Panc1 (cell line): ENCODE measurements at regions not wholly inside any gene's neighbourhood (a gene's known extent, or its start where the extent isn't known, plus 50 kb on each side); places are given as distances from the start of the nearest gene placed in this dataset.

Experiments
- ATAC-seq: fragments of 200-7000 bp; cut with Tn5 transposase; 2 replicates; pipeline ENCODE4 v1.9.1; 2020; ENCODE audit warnings: mild to moderate bottlenecking, moderate library complexity
- BruUV-seq: library from RNA; stranded (reverse); fragments of 400-500 nt; replicated peaks from 2 replicates; lab custom pipeline; 2021; lab: Mats Ljungman, UMichigan
- CTCF ChIA-PET: fragments of 300-600 bp; sonication (Branson Sonifier 250); formaldehyde crosslinking; loops from one replicate; lab custom pipeline; 2022; ENCODE audit warnings: antibody characterized with exemption; lab: Charles Lee
- POLR2A ChIA-PET: fragments of 300-600 bp; sonication (Branson Sonifier 250); formaldehyde crosslinking; loops from one replicate; lab custom pipeline; 2022; ENCODE audit warnings: antibody characterized with exemption; lab: Charles Lee
- DNase-seq: peaks from one replicate; pipeline ENCODE4 v3.0.0-alpha.2; 2010; ENCODE audit warnings: low read depth, low spot score
- H3K27ac ChIP-seq: 2 replicates; pipeline ENCODE4 v1.5.1; 2011; ENCODE audit warnings: mild to moderate bottlenecking, low read length, inconsistent platforms
- H3K27me3 ChIP-seq: fragments of 200-500 bp; sonication (Bioruptor generic); 2 replicates; pipeline ENCODE4 v1.6.0; 2014; ENCODE audit warnings: low read length, inconsistent platforms; ENCODE audit not compliant: control insufficient read depth, insufficient read depth
- H3K36me3 ChIP-seq: fragments of 200-500 bp; sonication (Bioruptor generic); 2 replicates; pipeline ENCODE4 v1.5.1; 2014; ENCODE audit warnings: inconsistent platforms, mild to moderate bottlenecking, low read length, moderate library complexity; ENCODE audit not compliant: control insufficient read depth, insufficient read depth
- H3K4me1 ChIP-seq: 2 replicates; pipeline ENCODE4 v1.5.1; 2011; ENCODE audit warnings: inconsistent platforms, mild to moderate bottlenecking, low read length, moderate library complexity; ENCODE audit not compliant: control insufficient read depth, insufficient read depth
- H3K4me3 ChIP-seq, 2 experiments: 2 replicates each; pipeline ENCODE4 v1.5.1; 2011 to 2012; ENCODE audit warnings: low read depth in 2 of 2, low read length in 2 of 2, mild to moderate bottlenecking in 2 of 2, inconsistent platforms in 1 of 2, moderate library complexity in 1 of 2
- H3K9me3 ChIP-seq: fragments of 200-500 bp; sonication (Bioruptor generic); 2 replicates; pipeline ENCODE4 v1.5.1; 2014; ENCODE audit warnings: low read depth, mild to moderate bottlenecking, inconsistent platforms, low read length, moderate library complexity; ENCODE audit not compliant: control insufficient read depth, insufficient read depth
- POLR2AphosphoS5 ChIP-seq: IDR thresholded peaks from 2 replicates; pipeline ENCODE4 v1.6.1; 2012; ENCODE audit warnings: mild to moderate bottlenecking, low read depth, low read length, moderate library complexity
- SIN3A ChIP-seq: IDR thresholded peaks from 2 replicates; pipeline ENCODE4 v1.6.1; 2012; ENCODE audit warnings: low read depth, mild to moderate bottlenecking, low read length, moderate library complexity, borderline replicate concordance; ENCODE audit not compliant: insufficient read depth
- TCF7L2 ChIP-seq: IDR thresholded peaks from 2 replicates; pipeline ENCODE4 v1.6.1; 2011; ENCODE audit warnings: mild to moderate bottlenecking, low read depth, low read length, inconsistent platforms
- in situ Hi-C: cut with HindIII; loops from 2 replicates; pipeline ENCODE4 v1.10.0; 2016; ENCODE audit warnings: low sequenced_read_pairs, low pct_unique_long_range_greater_than_20kb
- intact Hi-C: fragments of 100-400 bp; cut with micrococcal nuclease; formaldehyde crosslinking; loops from one replicate; pipeline ENCODE4 v1.10.0; 2022; ENCODE audit not compliant: unreplicated experiment
- TF ChIP-seq, protein P1 (sequence below), 2 experiments: IDR thresholded peaks; 2 replicates each; pipeline ENCODE4 v1.6.1; 2011 to 2012; ENCODE audit warnings: low read depth in 2 of 2, control low read depth in 1 of 2, low read length in 1 of 2, mild to moderate bottlenecking in 1 of 2, moderate library complexity in 1 of 2; ENCODE audit not compliant: insufficient read depth in 1 of 2
- TF ChIP-seq, protein P2 (sequence below): fragments of 450-650 bp; IDR thresholded peaks from 2 replicates; pipeline ENCODE4 v1.5.1; 2017; ENCODE audit warnings: mild to moderate bottlenecking

DNA sequence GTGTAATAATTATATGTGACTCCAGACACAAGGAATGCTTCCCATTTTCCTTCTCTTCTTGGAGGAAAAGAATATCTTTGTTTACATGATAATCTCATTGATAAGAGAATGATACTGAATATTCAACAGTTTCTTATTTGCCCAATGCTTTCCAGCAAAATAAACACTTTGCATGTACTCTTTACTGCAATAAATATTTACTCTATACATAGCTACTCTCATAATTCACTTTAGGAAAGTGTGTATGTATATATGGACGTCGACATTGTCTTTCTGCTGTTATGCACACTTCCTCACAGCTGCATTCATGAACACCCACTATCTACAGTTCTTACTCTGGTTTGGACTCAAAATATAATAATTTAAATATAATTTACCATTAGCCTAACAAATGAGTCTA lies 617.4 kb upstream of the CDH10 start:
- ChIA-PET POLR2A (no interaction called here), CTCF (no interaction called here)
- in situ Hi-C loops = no loop called here
- Histone ChIP-seq H3K9me3 (no peaks in the 10 kb centered on the region), H3K27me3 (no peaks in the 10 kb centered on the region), H3K27ac (no peak overlapping the region), H3K4me3 (no peak overlapping the region), H3K4me1 (no peaks in the 10 kb centered on the region), H3K36me3 (no peaks in the 10 kb centered on the region)
- DNase-seq (no peak), ATAC-seq (no peak)
- no TSS peak for BruUV-seq
- intact Hi-C loops = no loop called here
- TF ChIP-seq, protein P1, sequence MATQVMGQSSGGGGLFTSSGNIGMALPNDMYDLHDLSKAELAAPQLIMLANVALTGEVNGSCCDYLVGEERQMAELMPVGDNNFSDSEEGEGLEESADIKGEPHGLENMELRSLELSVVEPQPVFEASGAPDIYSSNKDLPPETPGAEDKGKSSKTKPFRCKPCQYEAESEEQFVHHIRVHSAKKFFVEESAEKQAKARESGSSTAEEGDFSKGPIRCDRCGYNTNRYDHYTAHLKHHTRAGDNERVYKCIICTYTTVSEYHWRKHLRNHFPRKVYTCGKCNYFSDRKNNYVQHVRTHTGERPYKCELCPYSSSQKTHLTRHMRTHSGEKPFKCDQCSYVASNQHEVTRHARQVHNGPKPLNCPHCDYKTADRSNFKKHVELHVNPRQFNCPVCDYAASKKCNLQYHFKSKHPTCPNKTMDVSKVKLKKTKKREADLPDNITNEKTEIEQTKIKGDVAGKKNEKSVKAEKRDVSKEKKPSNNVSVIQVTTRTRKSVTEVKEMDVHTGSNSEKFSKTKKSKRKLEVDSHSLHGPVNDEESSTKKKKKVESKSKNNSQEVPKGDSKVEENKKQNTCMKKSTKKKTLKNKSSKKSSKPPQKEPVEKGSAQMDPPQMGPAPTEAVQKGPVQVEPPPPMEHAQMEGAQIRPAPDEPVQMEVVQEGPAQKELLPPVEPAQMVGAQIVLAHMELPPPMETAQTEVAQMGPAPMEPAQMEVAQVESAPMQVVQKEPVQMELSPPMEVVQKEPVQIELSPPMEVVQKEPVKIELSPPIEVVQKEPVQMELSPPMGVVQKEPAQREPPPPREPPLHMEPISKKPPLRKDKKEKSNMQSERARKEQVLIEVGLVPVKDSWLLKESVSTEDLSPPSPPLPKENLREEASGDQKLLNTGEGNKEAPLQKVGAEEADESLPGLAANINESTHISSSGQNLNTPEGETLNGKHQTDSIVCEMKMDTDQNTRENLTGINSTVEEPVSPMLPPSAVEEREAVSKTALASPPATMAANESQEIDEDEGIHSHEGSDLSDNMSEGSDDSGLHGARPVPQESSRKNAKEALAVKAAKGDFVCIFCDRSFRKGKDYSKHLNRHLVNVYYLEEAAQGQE (IDR thresholded peaks at IDR 0.05; ENCODE audit: insufficient read depth in 1 of 2, low read depth in 2 of 2, low read length in 1 of 2) = no peak

DNA sequence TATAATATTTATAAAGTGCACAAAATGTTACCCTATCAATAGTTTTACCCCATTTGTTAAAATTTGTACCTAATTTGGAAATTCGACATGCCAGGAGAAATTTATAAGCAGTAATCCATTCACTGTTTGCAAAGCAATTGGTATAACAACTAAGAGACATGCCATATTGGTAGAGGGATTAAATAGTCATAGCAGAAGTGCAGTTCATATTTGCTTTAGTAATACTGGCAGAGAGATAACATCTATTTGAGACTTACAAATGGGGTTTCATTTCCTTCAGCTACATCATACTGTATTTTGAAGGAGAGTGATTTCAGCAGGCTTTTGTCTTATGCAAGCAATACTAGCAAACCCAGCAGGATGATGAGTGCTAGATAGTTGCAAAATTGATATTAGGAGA lies 610.4 kb upstream of the CDH10 start:
- Histone ChIP-seq H3K4me1 (no peaks in the 10 kb centered on the region), H3K9me3 (no peaks in the 10 kb centered on the region), H3K4me3 (no peak overlapping the region), H3K36me3 (no peaks in the 10 kb centered on the region), H3K27ac (no peak overlapping the region), H3K27me3 (no peaks in the 10 kb centered on the region)
- no peak for ATAC-seq
- BruUV-seq = no TSS peak
- POLR2A ChIA-PET = no interaction called here
- DNase-seq = no peak
- in situ Hi-C loops = no loop called here
- TF ChIP-seq, protein P2, sequence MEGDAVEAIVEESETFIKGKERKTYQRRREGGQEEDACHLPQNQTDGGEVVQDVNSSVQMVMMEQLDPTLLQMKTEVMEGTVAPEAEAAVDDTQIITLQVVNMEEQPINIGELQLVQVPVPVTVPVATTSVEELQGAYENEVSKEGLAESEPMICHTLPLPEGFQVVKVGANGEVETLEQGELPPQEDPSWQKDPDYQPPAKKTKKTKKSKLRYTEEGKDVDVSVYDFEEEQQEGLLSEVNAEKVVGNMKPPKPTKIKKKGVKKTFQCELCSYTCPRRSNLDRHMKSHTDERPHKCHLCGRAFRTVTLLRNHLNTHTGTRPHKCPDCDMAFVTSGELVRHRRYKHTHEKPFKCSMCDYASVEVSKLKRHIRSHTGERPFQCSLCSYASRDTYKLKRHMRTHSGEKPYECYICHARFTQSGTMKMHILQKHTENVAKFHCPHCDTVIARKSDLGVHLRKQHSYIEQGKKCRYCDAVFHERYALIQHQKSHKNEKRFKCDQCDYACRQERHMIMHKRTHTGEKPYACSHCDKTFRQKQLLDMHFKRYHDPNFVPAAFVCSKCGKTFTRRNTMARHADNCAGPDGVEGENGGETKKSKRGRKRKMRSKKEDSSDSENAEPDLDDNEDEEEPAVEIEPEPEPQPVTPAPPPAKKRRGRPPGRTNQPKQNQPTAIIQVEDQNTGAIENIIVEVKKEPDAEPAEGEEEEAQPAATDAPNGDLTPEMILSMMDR = no peak
- TF ChIP-seq TCF7L2 (no peak), SIN3A (no peak), POLR2AphosphoS5 (no peak)
- TF ChIP-seq, protein P1 (IDR thresholded peaks at IDR 0.05; ENCODE audit: insufficient read depth in 1 of 2, low read depth in 2 of 2, low read length in 1 of 2) = no peak
- CTCF ChIA-PET = no interaction called here
- intact Hi-C loops = no loop called here
